Femur (tissue), 1 donor: ENCODE measurements at regions not wholly inside any gene's neighbourhood (a gene's known extent, or its start where the extent isn't known, plus 50 kb on each side); places are given as distances from the start of the nearest gene placed in this dataset.

Experiments
- DNase-seq: peaks from one replicate; pipeline ENCODE4 v3.0.0-alpha.2; 2017

DNA sequence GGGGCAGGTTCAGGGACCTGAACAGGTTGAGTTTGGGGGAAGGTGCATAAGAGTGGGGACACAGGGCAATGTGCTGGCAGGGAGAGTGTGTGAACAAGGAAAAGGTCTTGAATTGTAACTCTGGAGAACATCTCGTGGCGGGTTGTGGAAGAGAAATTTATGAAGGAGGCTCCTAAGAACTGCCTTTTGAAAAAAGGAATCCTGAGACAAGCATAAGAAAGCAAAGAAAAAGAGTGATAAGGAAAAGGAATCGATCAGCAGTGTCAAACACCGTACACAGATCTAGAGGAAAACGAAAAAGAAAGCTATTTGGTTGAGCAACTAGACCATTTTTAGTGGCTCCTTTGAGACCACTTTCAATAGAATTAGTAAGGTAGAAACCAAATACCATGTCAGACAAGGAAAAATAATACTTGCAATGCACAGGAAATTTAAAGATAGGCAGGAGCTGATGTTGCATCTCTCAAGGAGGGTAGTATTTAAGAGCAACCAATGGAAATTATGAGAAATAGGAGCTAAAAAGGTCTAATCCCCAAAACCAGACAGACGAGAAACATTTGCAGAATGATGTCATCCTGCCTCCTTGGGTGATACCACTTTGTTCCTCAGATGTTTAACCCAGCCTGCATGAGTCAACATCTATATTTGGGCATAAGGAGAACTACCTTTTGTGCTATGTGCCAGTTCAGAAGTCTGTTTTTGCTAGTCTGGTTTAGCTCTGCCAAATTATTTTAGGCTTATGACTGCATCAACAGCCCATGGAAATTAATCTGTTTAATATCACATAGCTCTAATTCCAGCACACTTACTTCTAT is 64.5 kb upstream of the STK38L start:
- DNase-seq = no peak

DNA sequence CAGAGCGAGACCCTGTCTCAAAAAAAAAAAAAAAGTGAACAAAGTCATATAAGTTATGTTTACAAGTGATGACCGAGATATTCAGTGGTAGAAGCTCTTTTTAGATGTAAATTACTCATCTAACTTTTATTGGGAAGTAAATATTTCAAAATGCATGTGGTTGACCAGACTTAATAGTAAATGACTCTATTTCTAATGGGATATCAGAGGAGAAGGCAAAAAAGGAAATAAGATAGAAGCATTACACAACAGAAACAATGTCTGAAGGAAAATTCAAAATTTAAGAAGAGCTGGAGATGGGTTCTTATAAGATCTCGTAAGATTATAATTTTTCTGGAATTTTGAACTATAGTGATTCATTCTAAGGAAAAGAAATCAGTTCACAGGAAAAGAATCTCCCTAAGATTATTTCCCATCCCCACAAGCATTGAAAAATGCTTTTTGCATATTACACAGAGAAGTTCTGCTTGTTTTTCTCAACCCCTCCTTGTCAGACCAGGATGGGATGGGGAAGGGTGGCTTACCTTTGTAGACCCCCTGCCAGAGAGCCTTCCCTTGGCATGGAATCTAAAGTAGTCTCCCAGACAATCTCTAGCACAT is 63.1 kb upstream of the STK38L start:
- no peak for DNase-seq

GRCh38 chr12:27183342-27183741 is 60.7 kb upstream of the STK38L start:
- DNase-seq = no peak

GRCh38 chr12:27185234-27186021 is 58.7 kb upstream of the STK38L start:
- no peak for DNase-seq

- no peak for DNase-seq
Observed at GRCh38 chr12:27186022-27186839, 57.9 kb upstream of the STK38L start.

GRCh38 chr12:27187697-27188096 is 56.4 kb upstream of the STK38L start:
- DNase-seq = no peak

GRCh38 chr12:27190761-27191160 is 53.3 kb upstream of the STK38L start:
- DNase-seq = no peak

GRCh38 chr12:27191531-27191930 is 52.6 kb upstream of the STK38L start:
- DNase-seq = no peak

DNA sequence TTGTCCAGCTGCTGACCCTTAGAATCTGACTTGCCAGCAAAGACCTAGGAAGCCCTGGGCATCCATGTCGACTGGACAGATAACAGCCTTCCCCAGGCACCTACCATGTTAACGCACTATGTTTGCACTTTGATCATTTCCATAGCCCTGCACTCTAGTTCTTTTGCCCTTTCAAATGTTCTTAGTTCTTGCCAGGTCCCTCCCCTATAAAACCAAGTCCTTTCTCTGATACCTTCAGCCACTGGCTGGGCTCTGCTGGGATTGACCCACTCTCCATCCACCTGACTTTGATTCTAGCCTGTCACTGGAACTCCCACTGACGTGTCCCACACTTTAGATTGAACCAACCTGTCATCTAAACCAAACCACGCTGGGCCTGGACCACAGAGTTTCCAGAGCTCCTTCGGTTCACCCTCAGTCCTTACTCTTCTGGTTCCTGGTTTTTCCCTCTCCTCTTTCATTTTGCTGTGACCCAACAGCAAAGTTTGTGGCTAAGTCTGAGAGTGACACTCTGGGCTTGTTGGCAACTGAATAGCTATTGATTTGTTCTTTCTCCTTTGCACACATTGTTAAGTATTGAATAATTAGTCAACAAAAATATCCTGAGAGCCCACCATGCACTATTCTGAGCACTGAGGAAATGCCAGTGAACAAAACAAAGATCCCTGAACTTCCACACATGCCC is 51.8 kb upstream of the STK38L start:
- DNase-seq = no peak

DNA sequence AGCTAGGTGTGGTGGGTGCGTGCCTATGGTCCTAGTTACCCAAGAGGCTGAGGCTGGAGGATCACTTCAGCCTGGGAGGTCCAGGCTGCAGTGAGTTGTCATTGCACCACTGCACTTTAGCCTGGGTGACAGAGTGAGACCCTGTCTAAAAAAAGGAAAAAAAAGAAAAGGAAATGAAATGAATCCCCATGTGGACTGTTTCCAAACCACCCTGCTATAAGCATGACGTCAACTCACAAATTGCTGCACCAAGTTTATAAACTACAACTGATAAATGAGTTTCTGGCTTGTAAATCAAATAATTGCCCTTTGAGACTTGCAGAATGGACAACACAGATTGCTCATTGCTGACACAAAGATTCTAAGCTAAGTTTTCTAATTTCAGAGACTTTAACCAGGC is 51.0 kb upstream of the STK38L start:
- no peak for DNase-seq

DNA sequence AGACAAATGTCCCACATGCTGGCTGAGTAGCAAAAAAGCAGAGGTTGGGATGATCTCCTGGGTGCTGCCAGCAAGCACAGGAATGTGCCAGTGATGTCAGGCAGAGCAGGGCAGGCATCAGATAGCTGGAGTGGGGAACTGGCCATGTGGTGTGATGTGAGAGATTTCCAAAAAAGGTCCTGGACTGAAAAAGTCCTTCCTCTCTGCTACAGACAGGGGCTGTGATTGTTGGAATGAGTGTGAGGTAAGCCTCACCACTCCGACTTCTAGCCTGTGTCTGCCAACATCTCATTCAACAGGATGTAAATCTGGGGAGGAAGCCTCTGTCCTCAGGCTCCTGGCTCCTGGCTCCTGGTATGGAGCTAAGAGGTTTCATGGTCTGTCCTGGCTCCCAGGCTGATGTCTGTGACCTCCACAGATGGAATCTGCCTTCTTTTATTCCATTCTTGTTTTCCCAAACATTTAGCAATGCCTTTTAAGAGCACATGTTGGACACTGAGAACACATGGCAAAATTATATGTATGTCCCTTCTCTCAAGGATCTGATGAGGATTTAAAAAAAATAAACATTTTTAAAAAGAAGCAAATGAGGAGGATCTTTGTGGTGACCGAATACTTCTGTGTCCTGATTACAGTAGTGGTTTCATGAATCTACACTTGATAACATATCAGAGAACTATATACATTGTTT is 50.1 kb upstream of the STK38L start:
- peak; percentile 44 for DNase-seq
